ENCODE measurements at regions not wholly inside any gene's neighbourhood (a gene's known extent, or its start where the extent isn't known, plus 50 kb on each side); places are given as distances from the start of the nearest gene placed in this dataset.

GRCh38 chr3:72657666-72658065, 190.6 kb downstream of the SHQ1 start:
- Histone ChIP-seq H3K4me1 (ENCODE audit: control insufficient read depth, extremely low read depth, insufficient read depth, low read length) (no peaks in the 10 kb centered on the region), H3K4me2 (ENCODE audit: insufficient read depth, low read length) (no peak overlapping the region), H3K9me1 (replicated peaks; ENCODE audit: control insufficient read depth, extremely low read depth, insufficient read depth, low read length) (no peaks in the 10 kb centered on the region), H3K36me3 (ENCODE audit: control insufficient read depth in 2 of 2, extremely low read depth in 1 of 2, insufficient read depth in 2 of 2, low read length in 2 of 2) (no peaks in the 10 kb centered on the region), H2AFZ (ENCODE audit: low read depth, low read length) (no peak overlapping the region), H3K79me2 (ENCODE audit: control insufficient read depth, insufficient read depth, low read length) (no peaks in the 10 kb centered on the region), H3K9me3 (replicated peaks; ENCODE audit: control insufficient read depth, insufficient read depth, low read length) (no peaks in the 10 kb centered on the region), H3K27ac (ENCODE audit: insufficient read depth, low read depth, low read length) (no peak overlapping the region), H3K9ac (replicated peaks; ENCODE audit: extremely low read depth, insufficient read depth, low read length) (no peak overlapping the region), H4K20me1 (replicated peaks; ENCODE audit: control insufficient read depth, extremely low read depth, insufficient read depth, low read length) (no peaks in the 10 kb centered on the region), H3K4me3 (replicated peaks in 1 of 3; ENCODE audit: insufficient read depth in 1 of 3, low read depth in 1 of 3, low read length in 3 of 3) (no peak overlapping the region), H3K27me3 (ENCODE audit: control insufficient read depth in 2 of 2, insufficient read depth in 2 of 2, low read length in 2 of 2) (peaks cover 6 to 13% of the 10 kb centered on the region in 2 experiments)
- intact Hi-C loops (cut with micrococcal nuclease) (no loop called here), dilution Hi-C loops (cut with MboI; ENCODE audit: extremely low pct_ligation_motif_present, low sequenced_read_pairs) (no loop called here)
- BruUV-seq (replicated peaks) = no TSS peak
- FAIRE-seq = no peak
- ChIA-PET POLR2A (no interaction called here), CTCF (interaction anchor here (3.6 kb wide), 1 partner anchor 9 kb away, joined by 15 read pairs; no protein-coding TSS in a partner anchor)
- DNase-seq (ENCODE audit: low read depth, low spot score) = no peak
- TF ChIP-seq EZH2 (IDR thresholded peaks at IDR 0.05; ENCODE audit: borderline replicate concordance, low read depth, low read length, severe bottlenecking) = no peak
- TF ChIP-seq GATA2 (IDR thresholded peaks at IDR 0.05; ENCODE audit: insufficient read depth, insufficient read length, low read depth, low read length) = no peak
- TF ChIP-seq JUN (IDR thresholded peaks at IDR 0.05; ENCODE audit: borderline replicate concordance, insufficient read depth, insufficient read length, low read depth) = no peak
- no peak for TF ChIP-seq POLR2A (IDR thresholded peaks at IDR 0.05; ENCODE audit: low read depth, low read length)
- no peak for TF ChIP-seq FOS (IDR thresholded peaks at IDR 0.05; ENCODE audit: borderline replicate concordance, insufficient read depth, low read length)
- no peak for TF ChIP-seq MAX (IDR thresholded peaks at IDR 0.05; ENCODE audit: insufficient read depth, insufficient read length)
- no peak for TF ChIP-seq POLR2AphosphoS5 (IDR thresholded peaks at IDR 0.05; ENCODE audit: insufficient read depth, low read depth, low read length)
- TF ChIP-seq MYC (IDR thresholded peaks at IDR 0.05; ENCODE audit: low read depth, low read length) = no peak
- TF ChIP-seq, protein P1, sequence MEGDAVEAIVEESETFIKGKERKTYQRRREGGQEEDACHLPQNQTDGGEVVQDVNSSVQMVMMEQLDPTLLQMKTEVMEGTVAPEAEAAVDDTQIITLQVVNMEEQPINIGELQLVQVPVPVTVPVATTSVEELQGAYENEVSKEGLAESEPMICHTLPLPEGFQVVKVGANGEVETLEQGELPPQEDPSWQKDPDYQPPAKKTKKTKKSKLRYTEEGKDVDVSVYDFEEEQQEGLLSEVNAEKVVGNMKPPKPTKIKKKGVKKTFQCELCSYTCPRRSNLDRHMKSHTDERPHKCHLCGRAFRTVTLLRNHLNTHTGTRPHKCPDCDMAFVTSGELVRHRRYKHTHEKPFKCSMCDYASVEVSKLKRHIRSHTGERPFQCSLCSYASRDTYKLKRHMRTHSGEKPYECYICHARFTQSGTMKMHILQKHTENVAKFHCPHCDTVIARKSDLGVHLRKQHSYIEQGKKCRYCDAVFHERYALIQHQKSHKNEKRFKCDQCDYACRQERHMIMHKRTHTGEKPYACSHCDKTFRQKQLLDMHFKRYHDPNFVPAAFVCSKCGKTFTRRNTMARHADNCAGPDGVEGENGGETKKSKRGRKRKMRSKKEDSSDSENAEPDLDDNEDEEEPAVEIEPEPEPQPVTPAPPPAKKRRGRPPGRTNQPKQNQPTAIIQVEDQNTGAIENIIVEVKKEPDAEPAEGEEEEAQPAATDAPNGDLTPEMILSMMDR (IDR thresholded peaks at IDR 0.05; ENCODE audit: extremely low read depth in 1 of 2, insufficient read depth in 1 of 2, low read depth in 1 of 2, low read length in 2 of 2) = no peak

Data from endothelial cell of umbilical vein (primary cell).